Esophagus squamous epithelium (tissue), 4 donors: ENCODE measurements at regions not wholly inside any gene's neighbourhood (a gene's known extent, or its start where the extent isn't known, plus 50 kb on each side); places are given as distances from the start of the nearest gene placed in this dataset.

ENCODE experiments used
- CTCF ChIP-seq, 6 experiments: fragments of 450-650 bp in 4 of 6; fragments of 200-600 bp in 2 of 6; sonication (generic) in 2 of 6; IDR thresholded peaks; one replicate each; pipeline ENCODE4 v1.5.1; 2016 to 2019; ENCODE audit warnings: antibody characterized with exemption in 6 of 6, mild to moderate bottlenecking in 4 of 6, moderate library complexity in 4 of 6
- POLR2A ChIP-seq, 4 donors: fragments of 450-650 bp; IDR thresholded peaks; one replicate each; pipeline ENCODE4 v1.6.1; 2017; ENCODE audit warnings: antibody characterized with exemption in 4 of 4, mild to moderate bottlenecking in 4 of 4, moderate library complexity in 3 of 4

- TF ChIP-seq POLR2A (IDR thresholded peaks at IDR 0.05) (no peak), CTCF (IDR thresholded peaks at IDR 0.05) (no peak)
Observed at GRCh38 chr2:239791526-239792404, 233.4 kb downstream of the NDUFA10 start.
